ENCODE measurements at regions not wholly inside any gene's neighbourhood (a gene's known extent, or its start where the extent isn't known, plus 50 kb on each side); places are given as distances from the start of the nearest gene placed in this dataset.

- H3K27ac Mint-ChIP-seq (ENCODE audit: unreplicated experiment): no peak overlapping the region
- no peak overlapping the region for H3K4me3 Mint-ChIP-seq (ENCODE audit: unreplicated experiment)
- H3K9me3 Mint-ChIP-seq (ENCODE audit: unreplicated experiment): peaks cover 2% of the 10 kb centered on the region
- H3K36me3 Mint-ChIP-seq (ENCODE audit: unreplicated experiment): no peaks in the 10 kb centered on the region
- peaks cover 2% of the 10 kb centered on the region for H3K4me1 Mint-ChIP-seq (ENCODE audit: low read depth, unreplicated experiment)
- DNase-seq: no peak
- TF ChIP-seq CTCF (IDR thresholded peaks at IDR 0.05; ENCODE audit: partially characterized antibody, unreplicated experiment): no peak
- peaks cover 4% of the 10 kb centered on the region for H3K27me3 Mint-ChIP-seq (ENCODE audit: unreplicated experiment)
Measured at GRCh38 chr10:124185084-124185483, 91.7 kb upstream of the CHST15 start.

GRCh38 chr10:124184208-124184830 is 90.9 kb upstream of the CHST15 start:
- peaks cover 2% of the 10 kb centered on the region for H3K4me1 Mint-ChIP-seq (ENCODE audit: low read depth, unreplicated experiment)
- DNase-seq: peak; percentile 42
- H3K4me3 Mint-ChIP-seq (ENCODE audit: unreplicated experiment): no peak overlapping the region
- H3K9me3 Mint-ChIP-seq (ENCODE audit: unreplicated experiment): peaks cover 2% of the 10 kb centered on the region
- TF ChIP-seq CTCF (IDR thresholded peaks at IDR 0.05; ENCODE audit: partially characterized antibody, unreplicated experiment): no peak
- H3K27ac Mint-ChIP-seq (ENCODE audit: unreplicated experiment): no peak overlapping the region
- peaks cover 4% of the 10 kb centered on the region for H3K27me3 Mint-ChIP-seq (ENCODE audit: unreplicated experiment)
- H3K36me3 Mint-ChIP-seq (ENCODE audit: unreplicated experiment): no peaks in the 10 kb centered on the region

- Mint-ChIP-seq H3K27ac (ENCODE audit: unreplicated experiment) (no peak overlapping the region), H3K27me3 (ENCODE audit: unreplicated experiment) (peaks cover 4% of the 10 kb centered on the region), H3K4me1 (ENCODE audit: low read depth, unreplicated experiment) (peaks cover 2% of the 10 kb centered on the region), H3K4me3 (ENCODE audit: unreplicated experiment) (no peak overlapping the region), H3K9me3 (ENCODE audit: unreplicated experiment) (peaks cover 2% of the 10 kb centered on the region), H3K36me3 (ENCODE audit: unreplicated experiment) (no peaks in the 10 kb centered on the region)
- TF ChIP-seq CTCF (IDR thresholded peaks at IDR 0.05; ENCODE audit: partially characterized antibody, unreplicated experiment): no peak
- DNase-seq: no peak
Measured at GRCh38 chr10:124183617-124184016, 90.2 kb upstream of the CHST15 start.

GRCh38 chr10:124182088-124182541 is 88.7 kb upstream of the CHST15 start:
- H3K9me3 Mint-ChIP-seq (ENCODE audit: unreplicated experiment): peaks cover 2% of the 10 kb centered on the region
- DNase-seq: no peak
- TF ChIP-seq CTCF (IDR thresholded peaks at IDR 0.05; ENCODE audit: partially characterized antibody, unreplicated experiment): no peak
- H3K4me3 Mint-ChIP-seq (ENCODE audit: unreplicated experiment): no peak overlapping the region
- peaks cover 4% of the 10 kb centered on the region for H3K27me3 Mint-ChIP-seq (ENCODE audit: unreplicated experiment)
- H3K27ac Mint-ChIP-seq (ENCODE audit: unreplicated experiment): no peak overlapping the region
- peaks cover 2% of the 10 kb centered on the region for H3K4me1 Mint-ChIP-seq (ENCODE audit: low read depth, unreplicated experiment)
- no peaks in the 10 kb centered on the region for H3K36me3 Mint-ChIP-seq (ENCODE audit: unreplicated experiment)

- Mint-ChIP-seq H3K36me3 (ENCODE audit: unreplicated experiment) (no peaks in the 10 kb centered on the region), H3K9me3 (ENCODE audit: unreplicated experiment) (peaks cover 2% of the 10 kb centered on the region), H3K4me1 (ENCODE audit: low read depth, unreplicated experiment) (peaks cover 2% of the 10 kb centered on the region), H3K27ac (ENCODE audit: unreplicated experiment) (no peak overlapping the region), H3K27me3 (ENCODE audit: unreplicated experiment) (peaks cover 4% of the 10 kb centered on the region), H3K4me3 (ENCODE audit: unreplicated experiment) (no peak overlapping the region)
- no peak for TF ChIP-seq CTCF (IDR thresholded peaks at IDR 0.05; ENCODE audit: partially characterized antibody, unreplicated experiment)
- no peak for DNase-seq
Measured at GRCh38 chr10:124181656-124182055, 88.3 kb upstream of the CHST15 start.
